K562 (cell line): ENCODE measurements at regions not wholly inside any gene's neighbourhood (a gene's known extent, or its start where the extent isn't known, plus 50 kb on each side); places are given as distances from the start of the nearest gene placed in this dataset.

Source experiments
- ATAC-seq: fragments of 200-7000 bp; cut with Tn5 transposase; 3 replicates; pipeline ENCODE4 v1.9.1; 2020; ENCODE audit warnings: moderate library complexity
- BruUV-seq: library from RNA; stranded (reverse); fragments of 400-500 nt; replicated peaks from 2 replicates; lab custom pipeline; 2021; lab: Mats Ljungman, UMichigan
- CTCF ChIA-PET: fragments of 300-600 bp; formaldehyde crosslinking; extraction: SDS; loops from one replicate; lab custom pipeline; 2021; ENCODE audit warnings: low intra/inter-chr PET ratio; lab: Yijun Ruan, JAX
- POLR2A ChIA-PET: fragments of 300-600, 350-650 bp; sonication (Branson Sonifier 250); formaldehyde crosslinking; extraction: SDS; loops from one replicate; lab custom pipeline; 2021; ENCODE audit warnings: antibody characterized with exemption, inconsistent platforms; lab: Yijun Ruan, JAX
- DNase-seq, 4 experiments: peaks; one replicate each; pipeline versions ENCODE4 v3.0.0 to v3.0.0-alpha.2; 2011 to 2018; ENCODE audit warnings: low spot score in 3 of 4, mixed read lengths in 3 of 4; ENCODE audit errors: extremely low read depth in 1 of 4
- FAIRE-seq: peaks from 2 replicates; lab custom pipeline; 2011; peaks lifted over from hg19 to GRCh38; lab: Jason Lieb, UNC
- H2AFZ ChIP-seq: 2 replicates; pipeline ENCODE4 v1.6.0; 2011; ENCODE audit warnings: low read depth, low read length, control low read depth, inconsistent platforms
- H3K27ac ChIP-seq: fragments of 200-600 bp; 3 replicates; pipeline ENCODE4 v1.8.0; 2011; ENCODE audit warnings: low read depth, mild to moderate bottlenecking, control low read depth, inconsistent platforms, low read length, moderate library complexity, mixed read lengths; ENCODE audit errors: extremely low read depth
- H3K27me3 ChIP-seq, 2 experiments: fragments of 300-600 bp in 1 of 2; 2 replicates in 1 of 2; 3 replicates in 1 of 2; pipeline versions ENCODE4 v1.6.0 to v1.8.0; 2011; ENCODE audit warnings: inconsistent platforms in 2 of 2, low read length in 2 of 2, mild to moderate bottlenecking in 1 of 2, mixed read lengths in 1 of 2, moderate library complexity in 1 of 2; ENCODE audit not compliant: control insufficient read depth in 2 of 2, insufficient read depth in 2 of 2
- H3K36me3 ChIP-seq: fragments of 300-600 bp; 3 replicates; pipeline ENCODE4 v1.8.0; 2011; ENCODE audit warnings: mild to moderate bottlenecking, low read length, inconsistent platforms; ENCODE audit not compliant: control insufficient read depth, insufficient read depth
- H3K4me1 ChIP-seq, 2 experiments: fragments of 200-600 bp in 1 of 2; replicated peaks in 1 of 2; 2 replicates in 1 of 2; 3 replicates in 1 of 2; pipeline versions ENCODE4 v1.5.1 to v1.8.0; 2011; ENCODE audit warnings: inconsistent platforms in 2 of 2, low read length in 2 of 2, mild to moderate bottlenecking in 1 of 2, mixed read lengths in 1 of 2, moderate library complexity in 1 of 2; ENCODE audit not compliant: control insufficient read depth in 2 of 2, insufficient read depth in 2 of 2
- H3K4me2 ChIP-seq: 2 replicates; pipeline ENCODE4 v1.6.1; 2011; ENCODE audit warnings: low read length, control low read depth, inconsistent platforms, mixed read lengths; ENCODE audit not compliant: insufficient read depth
- H3K4me3 ChIP-seq: fragments of 200-600 bp; sonication (generic), shearing (Covaris generic); 2 replicates; pipeline ENCODE4 v1.5.1; 2016; ENCODE audit warnings: control low read depth, inconsistent platforms
- H3K79me2 ChIP-seq: fragments of 200-600 bp; 3 replicates; pipeline ENCODE4 v1.8.0; 2011; ENCODE audit warnings: low read length, inconsistent platforms; ENCODE audit not compliant: control insufficient read depth, insufficient read depth
- H3K9ac ChIP-seq, 2 experiments: 2 replicates each; pipeline versions ENCODE4 v1.6.0 to v1.6.1; 2011; ENCODE audit warnings: low read depth in 2 of 2, low read length in 2 of 2, control low read depth in 1 of 2, inconsistent platforms in 1 of 2, mild to moderate bottlenecking in 1 of 2, mixed read lengths in 1 of 2; ENCODE audit not compliant: insufficient read depth in 1 of 2
- H3K9me1 ChIP-seq: one replicate; pipeline ENCODE4 v1.6.0; 2011; ENCODE audit warnings: inconsistent platforms, mild to moderate bottlenecking, low read length, moderate library complexity; ENCODE audit not compliant: control insufficient read depth, insufficient read depth
- H3K9me3 ChIP-seq: replicated peaks from 2 replicates; pipeline ENCODE4 v1.5.1; 2011; ENCODE audit warnings: low read depth, low read length, inconsistent platforms; ENCODE audit not compliant: control insufficient read depth, insufficient read depth
- H4K20me1 ChIP-seq: replicated peaks from 2 replicates; pipeline ENCODE4 v1.6.1; 2011; ENCODE audit warnings: low read length, inconsistent platforms, mixed read lengths; ENCODE audit not compliant: control insufficient read depth, insufficient read depth
- HDAC6 ChIP-seq: IDR thresholded peaks from 2 replicates; pipeline ENCODE4 v1.6.1; 2012; ENCODE audit warnings: low read depth, mild to moderate bottlenecking, control low read depth, inconsistent platforms, low read length, moderate library complexity
- NFIC ChIP-seq: fragments of 450-650 bp; IDR thresholded peaks from 2 replicates; pipeline ENCODE4 v1.6.1; 2017; ENCODE audit warnings: mild to moderate bottlenecking, inconsistent platforms
- TCF3 ChIP-seq: sonication (generic); formaldehyde crosslinking; IDR thresholded peaks from 2 replicates; pipeline ENCODE4 v1.4.0; 2020; ENCODE audit warnings: mild to moderate bottlenecking, missing genetic modification reagents
- ZNF134 ChIP-seq: fragments of 250-450 bp; sonication (Bioruptor Pico); conservative IDR thresholded peaks from 2 replicates; pipeline ENCODE4 v1.4.0; 2020
- WGBS: fragments of 100-300 bp; shearing (Covaris generic); methylation state at CpG from one replicate; pipeline ENCODE4 v1.1.6; 2016; ENCODE audit warnings: low coverage, mixed read lengths; ENCODE audit not compliant: insufficient coverage; ENCODE audit errors: missing lambda C conversion rate; 5-methylcytosine and 5-hydroxymethylcytosine counted together
- in situ Hi-C: fragments of 300-500 bp; cut with MboI; formaldehyde crosslinking; loops from 4 replicates; pipeline ENCODE4 v1.15.0; 2018; ENCODE audit warnings: inconsistent platforms, mixed read lengths
- intact Hi-C: fragments of 100-400 bp; cut with micrococcal nuclease; formaldehyde crosslinking; loops from 2 replicates; pipeline ENCODE4 v1.14.2; 2022
- TF ChIP-seq, protein P1 (sequence below): sonication (generic); formaldehyde crosslinking; IDR thresholded peaks from 2 replicates; pipeline ENCODE4 v1.9.0; 2022; ENCODE audit warnings: mild to moderate bottlenecking, missing genetic modification reagents

GRCh38 chr12:132429602-132429945, 60.4 kb upstream of the FBRSL1 start:
- ATAC-seq: no peak
- ChIA-PET CTCF (no interaction called here), POLR2A (no interaction called here)
- no peaks in the 10 kb centered on the region; the same call in none of the 2 replicates for H4K20me1 ChIP-seq
- no peaks in the 10 kb centered on the region for H3K79me2 ChIP-seq
- no peak overlapping the region for H3K4me2 ChIP-seq
- 7% methylated on average over 5 of the region's 10 CpGs for WGBS
- peaks cover 5% of the 10 kb centered on the region for H3K9me3 ChIP-seq
- H3K4me3 ChIP-seq: no peak overlapping the region
- no peak overlapping the region for H2AFZ ChIP-seq
- intact Hi-C loops (no loop called here), in situ Hi-C loops (no loop called here)
- H3K27ac ChIP-seq: no peak overlapping the region
- no peak for DNase-seq
- FAIRE-seq: no peak
- BruUV-seq: no TSS peak
- H3K36me3 ChIP-seq: no peaks in the 10 kb centered on the region
- H3K27me3 ChIP-seq: peaks cover 41 to 91% of the 10 kb centered on the region in 2 experiments
- H3K9ac ChIP-seq: 0 out of 4 replicates have a peak overlapping the region, but pooled peaks of 1 of the 2 experiments have one; percentile 3
- no peaks in the 10 kb centered on the region for H3K9me1 ChIP-seq
- TF ChIP-seq ZNF134 (no peak), HDAC6 (no peak), NFIC (peak; percentile 47), TCF3 (CRISPR knock-in tag) (no peak)
- TF ChIP-seq, protein P1, sequence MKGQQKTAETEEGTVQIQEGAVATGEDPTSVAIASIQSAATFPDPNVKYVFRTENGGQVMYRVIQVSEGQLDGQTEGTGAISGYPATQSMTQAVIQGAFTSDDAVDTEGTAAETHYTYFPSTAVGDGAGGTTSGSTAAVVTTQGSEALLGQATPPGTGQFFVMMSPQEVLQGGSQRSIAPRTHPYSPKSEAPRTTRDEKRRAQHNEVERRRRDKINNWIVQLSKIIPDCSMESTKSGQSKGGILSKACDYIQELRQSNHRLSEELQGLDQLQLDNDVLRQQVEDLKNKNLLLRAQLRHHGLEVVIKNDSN (CRISPR knock-in tag): 0 out of 2 replicates have a peak, but pooled peaks have one; percentile 14
- TF ChIP-seq, all 486 proteins: peak for 2
- H3K4me1 ChIP-seq: peaks cover 2 to 52% of the 10 kb centered on the region in 2 experiments; a peak in 4 of 5 replicates
